ENCODE measurements at regions not wholly inside any gene's neighbourhood (a gene's known extent, or its start where the extent isn't known, plus 50 kb on each side); places are given as distances from the start of the nearest gene placed in this dataset.

DNA sequence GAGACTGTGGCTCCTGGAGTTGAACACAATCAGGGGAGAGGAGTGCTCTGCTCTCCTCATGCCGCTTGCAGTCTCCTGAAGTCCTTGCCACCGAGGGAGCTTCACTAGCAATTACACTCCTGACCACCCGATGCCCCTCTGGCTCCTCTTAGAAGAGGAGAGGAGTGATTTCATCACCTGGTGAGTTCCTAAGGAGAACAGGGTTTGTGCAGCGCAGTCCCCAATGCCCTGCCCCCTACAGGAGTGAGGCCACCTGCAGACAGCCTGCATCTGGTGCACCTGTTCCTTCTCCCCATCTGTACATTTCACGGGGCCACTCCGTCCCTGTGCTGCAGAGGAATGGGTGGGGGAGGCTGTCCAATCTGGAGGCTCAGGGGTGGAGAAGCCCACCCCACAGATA is 267.2 kb downstream of the HRH4 start:
- TF ChIP-seq, protein P1, sequence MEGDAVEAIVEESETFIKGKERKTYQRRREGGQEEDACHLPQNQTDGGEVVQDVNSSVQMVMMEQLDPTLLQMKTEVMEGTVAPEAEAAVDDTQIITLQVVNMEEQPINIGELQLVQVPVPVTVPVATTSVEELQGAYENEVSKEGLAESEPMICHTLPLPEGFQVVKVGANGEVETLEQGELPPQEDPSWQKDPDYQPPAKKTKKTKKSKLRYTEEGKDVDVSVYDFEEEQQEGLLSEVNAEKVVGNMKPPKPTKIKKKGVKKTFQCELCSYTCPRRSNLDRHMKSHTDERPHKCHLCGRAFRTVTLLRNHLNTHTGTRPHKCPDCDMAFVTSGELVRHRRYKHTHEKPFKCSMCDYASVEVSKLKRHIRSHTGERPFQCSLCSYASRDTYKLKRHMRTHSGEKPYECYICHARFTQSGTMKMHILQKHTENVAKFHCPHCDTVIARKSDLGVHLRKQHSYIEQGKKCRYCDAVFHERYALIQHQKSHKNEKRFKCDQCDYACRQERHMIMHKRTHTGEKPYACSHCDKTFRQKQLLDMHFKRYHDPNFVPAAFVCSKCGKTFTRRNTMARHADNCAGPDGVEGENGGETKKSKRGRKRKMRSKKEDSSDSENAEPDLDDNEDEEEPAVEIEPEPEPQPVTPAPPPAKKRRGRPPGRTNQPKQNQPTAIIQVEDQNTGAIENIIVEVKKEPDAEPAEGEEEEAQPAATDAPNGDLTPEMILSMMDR (IDR thresholded peaks at IDR 0.05) = no peak
- TF ChIP-seq POLR2AphosphoS5 (IDR thresholded peaks at IDR 0.05) = no peak
- no peak for TF ChIP-seq POLR2A (IDR thresholded peaks at IDR 0.05)
